Choroid plexus epithelial cell (primary cell): ENCODE measurements at regions not wholly inside any gene's neighbourhood (a gene's known extent, or its start where the extent isn't known, plus 50 kb on each side); places are given as distances from the start of the nearest gene placed in this dataset.
A peak's percentile ranks its signal among the peaks of the same experiment; 100 is the strongest.

Source experiments
- DNase-seq: peaks from one replicate; pipeline ENCODE4 v3.0.0-alpha.2; 2010; ENCODE audit warnings: low read depth
- H3K4me3 ChIP-seq: 2 replicates; pipeline ENCODE4 v1.5.1; 2011; ENCODE audit warnings: low read depth, mild to moderate bottlenecking, control low read depth, low read length, moderate library complexity
- TF ChIP-seq, protein P1 (sequence below): conservative IDR thresholded peaks from 2 replicates; pipeline ENCODE4 v1.5.1; 2011; ENCODE audit warnings: low read depth, mild to moderate bottlenecking, control low read depth, inconsistent platforms, low read length, moderate library complexity

DNA sequence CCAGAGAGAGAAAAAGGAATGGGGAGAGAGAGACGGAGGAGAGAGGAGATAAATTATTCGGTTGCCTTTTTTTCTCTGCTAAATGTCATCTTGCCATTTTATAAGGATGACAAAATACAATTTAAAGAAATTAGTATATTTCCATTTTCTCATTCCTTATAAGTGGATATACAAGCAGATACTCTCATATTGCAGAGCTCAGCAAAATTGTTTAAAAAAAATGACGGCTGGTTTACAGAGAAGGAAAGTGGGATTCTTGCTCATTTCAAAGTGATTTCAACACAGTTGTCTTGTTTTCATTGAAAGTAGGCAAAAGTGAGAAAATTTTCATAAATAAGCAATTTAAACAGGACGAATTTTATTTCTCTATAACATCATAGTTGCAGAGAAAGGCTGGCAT lies 641.9 kb upstream of the CDH6 start:
- DNase-seq: no peak
- TF ChIP-seq, protein P1, sequence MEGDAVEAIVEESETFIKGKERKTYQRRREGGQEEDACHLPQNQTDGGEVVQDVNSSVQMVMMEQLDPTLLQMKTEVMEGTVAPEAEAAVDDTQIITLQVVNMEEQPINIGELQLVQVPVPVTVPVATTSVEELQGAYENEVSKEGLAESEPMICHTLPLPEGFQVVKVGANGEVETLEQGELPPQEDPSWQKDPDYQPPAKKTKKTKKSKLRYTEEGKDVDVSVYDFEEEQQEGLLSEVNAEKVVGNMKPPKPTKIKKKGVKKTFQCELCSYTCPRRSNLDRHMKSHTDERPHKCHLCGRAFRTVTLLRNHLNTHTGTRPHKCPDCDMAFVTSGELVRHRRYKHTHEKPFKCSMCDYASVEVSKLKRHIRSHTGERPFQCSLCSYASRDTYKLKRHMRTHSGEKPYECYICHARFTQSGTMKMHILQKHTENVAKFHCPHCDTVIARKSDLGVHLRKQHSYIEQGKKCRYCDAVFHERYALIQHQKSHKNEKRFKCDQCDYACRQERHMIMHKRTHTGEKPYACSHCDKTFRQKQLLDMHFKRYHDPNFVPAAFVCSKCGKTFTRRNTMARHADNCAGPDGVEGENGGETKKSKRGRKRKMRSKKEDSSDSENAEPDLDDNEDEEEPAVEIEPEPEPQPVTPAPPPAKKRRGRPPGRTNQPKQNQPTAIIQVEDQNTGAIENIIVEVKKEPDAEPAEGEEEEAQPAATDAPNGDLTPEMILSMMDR: no peak
- no peak overlapping the region for H3K4me3 ChIP-seq

- no peak overlapping the region for H3K4me3 ChIP-seq
- no peak for DNase-seq
- TF ChIP-seq, protein P1: no peak
Observed at GRCh38 chr5:30548580-30549305, 644.7 kb upstream of the CDH6 start.

DNA sequence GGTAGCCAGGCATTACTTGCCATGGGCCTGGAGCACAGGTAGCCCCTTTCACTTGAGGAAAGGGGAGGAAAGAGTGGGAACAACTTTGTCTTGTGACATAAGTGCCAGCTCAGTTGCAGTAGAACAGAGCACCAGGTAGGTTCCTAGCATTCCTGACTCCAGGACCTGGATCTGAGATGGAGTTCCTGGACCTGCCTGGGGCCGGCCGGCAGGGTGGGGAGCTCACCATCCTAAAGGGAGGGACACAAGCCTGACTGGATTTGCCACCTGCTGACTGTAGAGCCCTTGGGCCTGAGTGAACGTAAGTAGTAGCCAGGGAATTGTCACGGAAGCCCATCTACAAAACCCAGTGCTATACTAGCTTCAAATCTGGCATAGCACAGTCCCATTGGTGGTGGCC lies 653.3 kb upstream of the CDH6 start:
- TF ChIP-seq, protein P1: no peak
- no peak for DNase-seq
- H3K4me3 ChIP-seq: no peak overlapping the region

DNA sequence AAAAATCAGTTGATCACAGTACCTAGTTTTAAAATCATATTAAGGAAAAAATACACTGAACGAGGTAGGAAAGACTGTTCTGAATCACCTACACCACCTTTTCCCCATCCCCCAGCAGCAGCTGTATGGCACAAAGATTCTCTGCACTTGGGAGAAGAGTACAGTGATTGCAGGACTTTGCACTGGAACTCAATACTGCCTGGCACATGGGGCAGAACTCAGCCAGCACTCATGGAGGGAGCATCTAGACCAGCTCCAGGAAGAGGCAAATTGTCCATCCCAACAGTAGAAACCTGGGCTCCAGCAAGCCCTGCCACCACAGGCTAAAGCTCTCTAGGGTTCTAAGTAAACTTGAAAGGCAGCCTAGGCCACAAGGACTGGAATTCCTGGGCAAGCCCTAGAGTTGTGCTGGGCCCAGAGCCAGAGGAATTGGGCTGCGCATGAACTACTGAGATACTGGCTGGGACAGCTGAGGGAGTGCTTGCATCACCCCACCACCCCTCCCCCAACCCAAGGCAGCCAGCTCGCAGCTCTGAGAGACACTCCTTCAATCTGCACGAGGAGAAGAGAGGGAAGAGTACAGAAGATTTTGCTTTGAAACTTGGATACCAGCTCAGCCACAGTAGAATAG lies 654.4 kb upstream of the CDH6 start:
- peak; percentile 92 for DNase-seq
- TF ChIP-seq, protein P1: no peak
- H3K4me3 ChIP-seq: no peak overlapping the region

GRCh38 chr5:30525353-30525752 lies 668.1 kb upstream of the CDH6 start:
- no peak overlapping the region for H3K4me3 ChIP-seq
- DNase-seq: no peak
- TF ChIP-seq, protein P1: no peak

DNA sequence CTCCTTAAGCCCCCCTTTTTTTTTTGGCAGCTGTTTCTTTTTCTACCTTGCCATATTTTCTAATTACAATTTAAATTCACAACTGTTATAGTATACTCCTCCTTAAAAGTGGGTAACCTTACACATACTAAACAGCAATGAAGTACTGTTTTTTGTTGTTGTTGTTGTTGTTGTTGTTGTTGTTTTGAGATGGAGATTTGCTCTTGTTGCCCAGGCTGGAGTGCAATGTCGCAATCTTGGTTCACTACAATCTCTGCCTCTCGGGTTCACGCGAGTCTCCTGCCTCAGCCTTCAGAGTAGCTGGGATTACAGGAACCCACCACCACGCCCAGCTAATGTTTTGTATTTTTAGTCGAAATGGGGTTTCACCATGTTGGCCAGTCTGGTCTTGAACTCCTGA lies 669.1 kb upstream of the CDH6 start:
- H3K4me3 ChIP-seq: no peak overlapping the region
- TF ChIP-seq, protein P1: no peak
- no peak for DNase-seq

- H3K4me3 ChIP-seq: no peak overlapping the region
- TF ChIP-seq, protein P1: no peak
- DNase-seq: no peak
Observed at GRCh38 chr5:30523061-30523460, 670.4 kb upstream of the CDH6 start.
